T follicular helper cell (primary cell): ENCODE measurements at regions not wholly inside any gene's neighbourhood (a gene's known extent, or its start where the extent isn't known, plus 50 kb on each side); places are given as distances from the start of the nearest gene placed in this dataset.

Experiments
- DNase-seq: peaks from one replicate; pipeline ENCODE4 v3.0.0-alpha.2; 2020; ENCODE audit warnings: low read depth

- DNase-seq: no peak
Measured at GRCh38 chr10:78802431-78802830, 266.3 kb upstream of the ZMIZ1 start.

- no peak for DNase-seq
Measured at GRCh38 chr10:78802866-78803265, 265.9 kb upstream of the ZMIZ1 start.

DNA sequence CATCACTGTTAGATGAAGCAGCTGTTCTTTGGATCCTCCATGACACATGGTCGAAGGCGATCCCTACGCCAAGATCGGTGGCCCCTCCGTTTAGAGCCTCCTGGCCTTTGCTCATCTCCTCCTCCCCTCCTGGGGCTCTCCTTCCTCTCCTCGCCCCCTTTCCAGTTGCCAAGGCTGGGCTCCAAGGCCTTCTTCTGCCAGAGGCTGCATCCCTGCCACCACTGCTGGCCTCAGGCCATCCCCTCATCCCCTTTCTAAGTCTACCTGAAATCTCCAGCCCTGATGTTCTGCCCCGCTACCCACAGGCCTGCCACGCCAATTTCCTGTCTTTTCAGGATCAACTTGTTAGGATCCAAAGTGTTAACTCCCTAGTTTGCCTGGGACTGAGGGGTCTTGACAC lies 265.1 kb upstream of the ZMIZ1 start:
- DNase-seq: no peak

DNA sequence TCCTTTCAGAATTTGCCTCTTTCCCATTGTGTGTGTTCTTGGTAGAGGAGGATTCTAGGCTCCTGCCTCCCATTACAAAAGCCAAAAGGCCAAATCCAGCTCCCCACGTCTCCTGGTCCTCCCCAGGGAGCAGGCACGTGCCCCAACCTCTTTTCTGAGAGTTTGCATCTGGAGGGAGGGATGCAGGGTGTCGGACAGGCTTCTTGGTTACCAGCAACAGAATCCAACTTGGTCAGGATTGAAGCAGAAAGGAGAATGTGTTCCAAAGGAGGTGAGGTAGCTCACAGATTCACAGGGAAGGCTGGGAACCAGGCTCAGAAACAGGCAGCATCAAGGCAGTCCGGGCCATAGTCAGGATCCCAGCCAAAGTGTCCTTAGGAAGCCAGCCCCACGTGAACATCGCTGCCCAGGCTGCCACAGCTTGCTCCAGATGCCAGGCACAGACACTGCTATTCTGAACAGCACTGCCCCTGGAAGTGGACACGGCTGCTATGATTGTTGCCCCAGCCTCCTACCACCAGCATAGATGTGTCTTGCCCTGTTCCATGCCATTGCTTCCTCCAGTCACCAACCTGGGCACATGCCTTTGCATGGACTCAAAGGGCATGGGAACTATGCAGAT lies 264.2 kb upstream of the ZMIZ1 start:
- no peak for DNase-seq

- no peak for DNase-seq
Measured at GRCh38 chr10:78805176-78805575, 263.6 kb upstream of the ZMIZ1 start.

- no peak for DNase-seq
Measured at GRCh38 chr10:78806681-78807221, 262.0 kb upstream of the ZMIZ1 start.

- no peak for DNase-seq
Measured at GRCh38 chr10:78807504-78808203, 261.1 kb upstream of the ZMIZ1 start.

DNA sequence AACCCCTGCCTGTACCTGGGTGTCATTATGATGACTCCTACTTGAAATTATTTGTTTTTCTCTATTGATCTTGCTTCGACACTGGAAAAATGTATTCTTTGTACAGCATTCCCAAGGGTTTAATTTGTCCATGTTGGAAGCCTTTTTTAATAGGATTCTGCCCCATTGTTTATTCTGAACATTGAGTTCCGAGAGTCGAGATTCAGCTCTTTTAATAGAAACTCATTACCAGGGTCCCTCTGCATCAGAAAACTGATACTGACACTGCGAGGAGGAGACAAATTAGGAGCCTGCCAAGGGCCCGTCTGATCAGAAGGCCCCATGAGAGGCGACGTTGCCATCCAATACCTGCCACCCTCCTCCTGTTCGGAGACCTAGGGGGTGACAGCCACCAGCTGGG lies 260.5 kb upstream of the ZMIZ1 start:
- no peak for DNase-seq

DNA sequence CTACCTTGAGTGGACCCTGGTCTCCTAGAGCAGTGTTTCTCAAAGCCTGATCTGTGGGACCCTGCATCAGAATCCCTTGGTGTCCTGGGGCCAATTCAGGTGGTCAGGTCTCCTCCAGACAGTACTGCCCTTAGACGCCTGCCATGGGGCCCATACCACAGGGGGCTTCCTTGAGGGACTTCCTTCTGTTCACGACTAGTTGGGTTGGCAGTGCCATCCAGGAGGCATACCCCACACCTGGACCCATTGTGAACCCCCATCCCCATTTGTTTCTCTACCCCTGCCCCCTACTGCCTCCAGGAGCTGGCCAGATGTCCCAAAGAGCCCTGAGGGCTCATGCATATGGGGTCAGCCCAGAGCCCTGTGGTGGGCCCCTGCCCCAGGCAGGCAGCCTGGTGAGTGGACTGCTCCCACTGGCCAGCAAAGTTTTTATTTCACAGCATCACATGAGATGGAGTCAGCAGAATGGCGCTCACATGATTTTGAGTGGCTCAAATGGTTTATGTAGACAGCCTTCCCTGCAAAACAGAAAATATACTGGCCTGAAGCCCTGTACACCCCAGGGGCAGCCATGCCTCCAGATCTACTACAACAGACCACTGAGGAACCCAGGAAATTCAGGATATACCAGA lies 259.9 kb upstream of the ZMIZ1 start:
- no peak for DNase-seq

DNA sequence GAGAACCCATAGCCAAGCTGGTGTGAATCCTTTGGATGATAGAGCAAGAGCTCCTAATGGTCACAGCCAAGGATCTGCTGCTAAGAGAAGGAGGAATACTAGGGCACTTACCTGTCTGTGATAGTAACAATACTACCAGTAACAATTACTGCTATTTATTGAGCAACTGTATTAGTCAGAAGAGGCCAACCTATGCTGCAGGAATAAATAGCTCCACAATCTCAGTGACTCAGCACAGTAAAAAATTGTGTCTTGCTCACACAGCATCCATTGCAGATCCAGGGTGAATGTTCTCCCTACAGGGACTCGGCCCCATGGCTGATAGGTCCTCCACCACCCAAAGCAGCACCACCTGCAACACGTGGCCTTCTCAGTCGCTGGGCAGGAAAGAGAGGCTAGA lies 257.6 kb upstream of the ZMIZ1 start:
- DNase-seq: no peak

DNA sequence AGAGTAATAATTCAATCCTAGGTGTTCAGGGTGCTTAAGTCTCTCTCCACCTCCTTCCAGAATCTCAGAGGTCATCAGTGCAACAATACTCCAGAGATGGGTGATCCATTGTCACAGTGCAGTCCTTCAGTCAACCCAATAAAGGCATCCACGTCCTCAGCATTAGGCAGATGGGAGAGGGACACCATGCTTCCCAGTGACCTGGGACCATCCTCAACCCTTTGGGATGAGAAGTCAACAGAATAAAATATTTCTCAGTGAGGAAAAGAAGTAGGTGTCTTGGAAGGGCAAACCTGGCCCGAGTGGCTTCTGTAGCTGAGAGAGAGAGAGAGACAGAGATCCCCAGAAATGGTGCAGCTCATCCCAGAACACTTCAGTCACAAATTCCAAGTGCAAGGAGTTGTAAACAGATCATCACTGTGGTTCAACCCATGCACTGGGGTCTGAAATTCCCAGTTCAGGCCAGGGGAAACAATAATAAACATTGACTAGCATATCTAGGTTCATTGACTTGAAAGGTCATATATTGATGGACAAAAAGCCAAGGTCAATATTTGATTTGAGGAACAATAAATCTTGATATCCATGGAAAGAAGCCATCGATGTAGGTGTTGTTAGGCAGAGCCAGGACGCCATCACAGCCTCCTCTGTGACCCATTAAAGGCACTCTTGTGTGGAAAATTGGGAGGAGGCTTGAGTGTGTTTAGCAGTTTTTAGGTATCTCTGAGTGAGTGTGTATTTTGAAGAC lies 256.0 kb upstream of the ZMIZ1 start:
- no peak for DNase-seq

- DNase-seq: no peak
Measured at GRCh38 chr10:78813526-78813925, 255.2 kb upstream of the ZMIZ1 start.

GRCh38 chr10:78813998-78814399 lies 254.8 kb upstream of the ZMIZ1 start:
- no peak for DNase-seq

- no peak for DNase-seq
Measured at GRCh38 chr10:78814407-78814806, 254.4 kb upstream of the ZMIZ1 start.

- DNase-seq: no peak
Measured at GRCh38 chr10:78815702-78816334, 252.9 kb upstream of the ZMIZ1 start.

DNA sequence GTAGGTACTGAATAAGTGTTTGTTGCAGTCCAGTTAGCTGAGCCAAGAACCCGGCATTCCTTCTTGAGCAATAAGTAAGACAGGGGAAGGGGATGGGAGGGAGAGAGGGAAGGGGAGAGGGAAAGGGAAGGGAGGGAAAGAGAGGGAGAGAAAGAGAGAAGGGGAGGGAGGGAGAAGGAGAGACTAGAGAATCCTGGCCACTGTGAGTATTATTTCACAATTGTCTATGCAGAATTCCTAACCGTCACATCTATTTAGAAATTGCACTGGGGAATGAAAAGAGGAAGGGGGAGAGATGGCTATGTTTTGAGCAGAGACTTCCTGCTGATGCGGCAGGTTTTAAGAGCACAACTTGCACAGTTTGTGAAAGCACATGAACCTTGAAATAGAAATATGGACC lies 251.4 kb upstream of the ZMIZ1 start:
- DNase-seq: no peak

- DNase-seq: no peak
Measured at GRCh38 chr10:78817804-78818203, 251.0 kb upstream of the ZMIZ1 start.

GRCh38 chr10:78819361-78820006 lies 249.3 kb upstream of the ZMIZ1 start:
- DNase-seq: no peak

DNA sequence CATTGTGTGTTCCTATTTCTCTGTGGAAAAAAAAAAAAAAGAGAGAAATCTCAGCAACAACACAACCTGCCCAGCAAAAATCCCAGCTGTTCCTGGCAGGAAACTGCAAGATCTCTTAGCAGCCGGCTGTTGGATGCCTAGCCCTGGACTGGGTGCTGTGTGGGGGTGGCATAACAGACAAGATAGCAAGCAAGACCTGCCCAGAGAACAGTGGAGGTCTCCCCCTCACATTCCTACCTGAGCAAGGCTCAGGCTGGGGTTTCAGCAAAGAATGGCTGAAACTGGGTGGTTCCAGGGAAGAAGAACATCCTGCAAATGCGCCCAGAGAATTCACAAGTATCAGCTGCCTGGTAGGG lies 248.8 kb upstream of the ZMIZ1 start:
- no peak for DNase-seq

- DNase-seq: no peak
Measured at GRCh38 chr10:78821052-78821451, 247.7 kb upstream of the ZMIZ1 start.
